ENCODE measurements at regions not wholly inside any gene's neighbourhood (a gene's known extent, or its start where the extent isn't known, plus 50 kb on each side); places are given as distances from the start of the nearest gene placed in this dataset.

- intact Hi-C loops (cut with micrococcal nuclease; ENCODE audit: unreplicated experiment), result no loop called here
- H3F3A ChIP-seq (ENCODE audit: insufficient read depth, low read depth), result no peaks in the 10 kb centered on the region
- POLR2A ChIA-PET (ENCODE audit: unreplicated experiment), result no interaction called here
Measured at GRCh38 chr12:93065896-93066295, 136.8 kb upstream of the EEA1 start.

GRCh38 chr12:93072340-93072739 lies 143.2 kb upstream of the EEA1 start:
- Histone ChIP-seq H4K20me1 (ENCODE audit: insufficient read depth) (no peaks in the 10 kb centered on the region), H3K27ac (no peak overlapping the region), H3K4me1 (replicated peaks; ENCODE audit: insufficient read depth) (no peaks in the 10 kb centered on the region), H3K9me2 (ENCODE audit: insufficient read depth) (no peaks in the 10 kb centered on the region), H3K4me3 (no peak overlapping the region), H3F3A (ENCODE audit: insufficient read depth, low read depth) (no peaks in the 10 kb centered on the region; the same call in 1 of the 2 replicates), H3K9me3 (ENCODE audit: insufficient read depth, low read depth) (no peaks in the 10 kb centered on the region; the same call in 1 of the 2 replicates), H3K4me2 (no peak overlapping the region), H3K36me3 (ENCODE audit: low read depth) (no peaks in the 10 kb centered on the region), H3K27me3 (ENCODE audit: insufficient read depth, low read depth) (no peaks in the 10 kb centered on the region), H3K79me2 (ENCODE audit: low read depth) (no peaks in the 10 kb centered on the region), H2AFZ (no peak overlapping the region)
- BruUV-seq (replicated peaks), result no TSS peak
- intact Hi-C loops (cut with micrococcal nuclease; ENCODE audit: unreplicated experiment), result no loop called here
- ChIA-PET CTCF (no interaction called here), POLR2A (ENCODE audit: unreplicated experiment) (no interaction called here)
- TF ChIP-seq EZH2 (IDR thresholded peaks at IDR 0.05; ENCODE audit: low read depth), result no peak
- TF ChIP-seq, protein P1, sequence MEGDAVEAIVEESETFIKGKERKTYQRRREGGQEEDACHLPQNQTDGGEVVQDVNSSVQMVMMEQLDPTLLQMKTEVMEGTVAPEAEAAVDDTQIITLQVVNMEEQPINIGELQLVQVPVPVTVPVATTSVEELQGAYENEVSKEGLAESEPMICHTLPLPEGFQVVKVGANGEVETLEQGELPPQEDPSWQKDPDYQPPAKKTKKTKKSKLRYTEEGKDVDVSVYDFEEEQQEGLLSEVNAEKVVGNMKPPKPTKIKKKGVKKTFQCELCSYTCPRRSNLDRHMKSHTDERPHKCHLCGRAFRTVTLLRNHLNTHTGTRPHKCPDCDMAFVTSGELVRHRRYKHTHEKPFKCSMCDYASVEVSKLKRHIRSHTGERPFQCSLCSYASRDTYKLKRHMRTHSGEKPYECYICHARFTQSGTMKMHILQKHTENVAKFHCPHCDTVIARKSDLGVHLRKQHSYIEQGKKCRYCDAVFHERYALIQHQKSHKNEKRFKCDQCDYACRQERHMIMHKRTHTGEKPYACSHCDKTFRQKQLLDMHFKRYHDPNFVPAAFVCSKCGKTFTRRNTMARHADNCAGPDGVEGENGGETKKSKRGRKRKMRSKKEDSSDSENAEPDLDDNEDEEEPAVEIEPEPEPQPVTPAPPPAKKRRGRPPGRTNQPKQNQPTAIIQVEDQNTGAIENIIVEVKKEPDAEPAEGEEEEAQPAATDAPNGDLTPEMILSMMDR (conservative IDR thresholded peaks at IDR 0.05), result no peak
- DNase-seq, result no peak

More at GRCh38 chr12:93065896-93066295, 136.8 kb upstream of the EEA1 start:
- Histone ChIP-seq H4K20me1 (ENCODE audit: insufficient read depth) (no peaks in the 10 kb centered on the region), H3K27me3 (ENCODE audit: insufficient read depth, low read depth) (no peaks in the 10 kb centered on the region), H3K4me1 (replicated peaks; ENCODE audit: insufficient read depth) (no peaks in the 10 kb centered on the region), H3K9me3 (ENCODE audit: insufficient read depth, low read depth) (no peaks in the 10 kb centered on the region; the same call in 1 of the 2 replicates), H3K36me3 (ENCODE audit: low read depth) (no peaks in the 10 kb centered on the region), H2AFZ (no peak overlapping the region), H3K27ac (no peak overlapping the region), H3K79me2 (ENCODE audit: low read depth) (no peaks in the 10 kb centered on the region), H3K4me3 (no peak overlapping the region), H3K9me2 (ENCODE audit: insufficient read depth) (no peaks in the 10 kb centered on the region), H3K4me2 (no peak overlapping the region)
- DNase-seq, result no peak
- TF ChIP-seq, protein P1 (conservative IDR thresholded peaks at IDR 0.05), result no peak
- no peak for TF ChIP-seq EZH2 (IDR thresholded peaks at IDR 0.05; ENCODE audit: low read depth)
- CTCF ChIA-PET, result no interaction called here
- no TSS peak for BruUV-seq (replicated peaks)

GRCh38 chr12:93073324-93073723 lies 144.2 kb upstream of the EEA1 start:
- ChIA-PET CTCF (no interaction called here), POLR2A (ENCODE audit: unreplicated experiment) (no interaction called here)
- Histone ChIP-seq H3K36me3 (ENCODE audit: low read depth) (no peaks in the 10 kb centered on the region), H3F3A (ENCODE audit: insufficient read depth, low read depth) (no peaks in the 10 kb centered on the region; the same call in 1 of the 2 replicates), H3K79me2 (ENCODE audit: low read depth) (no peaks in the 10 kb centered on the region), H4K20me1 (ENCODE audit: insufficient read depth) (no peaks in the 10 kb centered on the region), H3K4me1 (replicated peaks; ENCODE audit: insufficient read depth) (no peaks in the 10 kb centered on the region), H3K27ac (no peak overlapping the region), H2AFZ (no peak overlapping the region), H3K4me2 (no peak overlapping the region), H3K9me2 (ENCODE audit: insufficient read depth) (no peaks in the 10 kb centered on the region), H3K9me3 (ENCODE audit: insufficient read depth, low read depth) (no peaks in the 10 kb centered on the region; the same call in 1 of the 2 replicates), H3K4me3 (no peak overlapping the region), H3K27me3 (ENCODE audit: insufficient read depth, low read depth) (no peaks in the 10 kb centered on the region)
- BruUV-seq (replicated peaks), result no TSS peak
- intact Hi-C loops (cut with micrococcal nuclease; ENCODE audit: unreplicated experiment), result no loop called here
- TF ChIP-seq, protein P1 (conservative IDR thresholded peaks at IDR 0.05), result no peak
- TF ChIP-seq EZH2 (IDR thresholded peaks at IDR 0.05; ENCODE audit: low read depth), result no peak
- no peak for DNase-seq
